OCI-LY7 (cell line): ENCODE measurements at regions not wholly inside any gene's neighbourhood (a gene's known extent, or its start where the extent isn't known, plus 50 kb on each side); places are given as distances from the start of the nearest gene placed in this dataset.

Source experiments
- EZH2phosphoT487 ChIP-seq: fragments of 200-600 bp; sonication (generic); IDR thresholded peaks from 2 replicates; pipeline ENCODE4 v1.6.1; 2018; ENCODE audit warnings: low read depth, borderline replicate concordance, mild to moderate bottlenecking, mixed run types, antibody characterized with exemption, low read length, moderate library complexity, mixed read lengths
- TF ChIP-seq, protein P1 (sequence below): fragments of 200-600 bp; sonication (generic); conservative IDR thresholded peaks from 2 replicates; pipeline ENCODE4 v1.5.1; 2014; ENCODE audit warnings: mild to moderate bottlenecking, antibody characterized with exemption, low read length, moderate library complexity, mixed read lengths

DNA sequence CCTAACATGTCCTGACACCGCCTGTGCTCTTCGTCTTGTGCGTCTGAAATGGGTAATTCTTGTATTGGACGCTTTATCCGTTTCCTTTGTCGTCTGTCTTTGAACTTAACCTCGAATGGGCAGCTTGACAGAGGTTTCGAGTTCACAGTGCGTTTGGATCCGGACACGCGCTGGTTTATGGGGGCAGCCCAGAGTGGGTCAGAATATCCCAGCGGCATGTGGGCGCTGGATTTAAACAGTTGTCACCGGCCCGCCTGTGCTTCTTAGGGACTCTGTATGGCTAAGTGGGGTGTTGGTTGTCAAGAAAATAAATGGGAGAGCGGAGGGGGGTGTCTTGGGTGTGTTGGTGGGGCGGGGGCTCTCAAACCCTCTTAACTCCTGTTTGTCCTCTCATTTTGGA is 363.5 kb upstream of the AMELY start:
- TF ChIP-seq, protein P1, sequence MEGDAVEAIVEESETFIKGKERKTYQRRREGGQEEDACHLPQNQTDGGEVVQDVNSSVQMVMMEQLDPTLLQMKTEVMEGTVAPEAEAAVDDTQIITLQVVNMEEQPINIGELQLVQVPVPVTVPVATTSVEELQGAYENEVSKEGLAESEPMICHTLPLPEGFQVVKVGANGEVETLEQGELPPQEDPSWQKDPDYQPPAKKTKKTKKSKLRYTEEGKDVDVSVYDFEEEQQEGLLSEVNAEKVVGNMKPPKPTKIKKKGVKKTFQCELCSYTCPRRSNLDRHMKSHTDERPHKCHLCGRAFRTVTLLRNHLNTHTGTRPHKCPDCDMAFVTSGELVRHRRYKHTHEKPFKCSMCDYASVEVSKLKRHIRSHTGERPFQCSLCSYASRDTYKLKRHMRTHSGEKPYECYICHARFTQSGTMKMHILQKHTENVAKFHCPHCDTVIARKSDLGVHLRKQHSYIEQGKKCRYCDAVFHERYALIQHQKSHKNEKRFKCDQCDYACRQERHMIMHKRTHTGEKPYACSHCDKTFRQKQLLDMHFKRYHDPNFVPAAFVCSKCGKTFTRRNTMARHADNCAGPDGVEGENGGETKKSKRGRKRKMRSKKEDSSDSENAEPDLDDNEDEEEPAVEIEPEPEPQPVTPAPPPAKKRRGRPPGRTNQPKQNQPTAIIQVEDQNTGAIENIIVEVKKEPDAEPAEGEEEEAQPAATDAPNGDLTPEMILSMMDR: no peak
- TF ChIP-seq EZH2phosphoT487: no peak
